K562 (cell line): ENCODE measurements at regions not wholly inside any gene's neighbourhood (a gene's known extent, or its start where the extent isn't known, plus 50 kb on each side); places are given as distances from the start of the nearest gene placed in this dataset.

ENCODE experiments used
- ATAC-seq: fragments of 200-7000 bp; cut with Tn5 transposase; 3 replicates; pipeline ENCODE4 v1.9.1; 2020; ENCODE audit warnings: moderate library complexity
- BruUV-seq: library from RNA; stranded (reverse); fragments of 400-500 nt; replicated peaks from 2 replicates; lab custom pipeline; 2021; lab: Mats Ljungman, UMichigan
- CTCF ChIA-PET: fragments of 300-600 bp; formaldehyde crosslinking; extraction: SDS; loops from one replicate; lab custom pipeline; 2021; ENCODE audit warnings: low intra/inter-chr PET ratio; lab: Yijun Ruan, JAX
- POLR2A ChIA-PET: fragments of 300-600, 350-650 bp; sonication (Branson Sonifier 250); formaldehyde crosslinking; extraction: SDS; loops from one replicate; lab custom pipeline; 2021; ENCODE audit warnings: antibody characterized with exemption, inconsistent platforms; lab: Yijun Ruan, JAX
- DNase-seq, 4 experiments: peaks; one replicate each; pipeline versions ENCODE4 v3.0.0 to v3.0.0-alpha.2; 2011 to 2018; ENCODE audit warnings: low spot score in 3 of 4, mixed read lengths in 3 of 4; ENCODE audit errors: extremely low read depth in 1 of 4
- FAIRE-seq: peaks from 2 replicates; lab custom pipeline; 2011; peaks lifted over from hg19 to GRCh38; lab: Jason Lieb, UNC
- H2AFZ ChIP-seq: 2 replicates; pipeline ENCODE4 v1.6.0; 2011; ENCODE audit warnings: low read depth, low read length, control low read depth, inconsistent platforms
- H3K27ac ChIP-seq: fragments of 200-600 bp; 3 replicates; pipeline ENCODE4 v1.8.0; 2011; ENCODE audit warnings: low read depth, mild to moderate bottlenecking, control low read depth, inconsistent platforms, low read length, moderate library complexity, mixed read lengths; ENCODE audit errors: extremely low read depth
- H3K27me3 ChIP-seq, 2 experiments: fragments of 300-600 bp in 1 of 2; 2 replicates in 1 of 2; 3 replicates in 1 of 2; pipeline versions ENCODE4 v1.6.0 to v1.8.0; 2011; ENCODE audit warnings: inconsistent platforms in 2 of 2, low read length in 2 of 2, mild to moderate bottlenecking in 1 of 2, mixed read lengths in 1 of 2, moderate library complexity in 1 of 2; ENCODE audit not compliant: control insufficient read depth in 2 of 2, insufficient read depth in 2 of 2
- H3K36me3 ChIP-seq: fragments of 300-600 bp; 3 replicates; pipeline ENCODE4 v1.8.0; 2011; ENCODE audit warnings: mild to moderate bottlenecking, low read length, inconsistent platforms; ENCODE audit not compliant: control insufficient read depth, insufficient read depth
- H3K4me1 ChIP-seq, 2 experiments: fragments of 200-600 bp in 1 of 2; replicated peaks in 1 of 2; 2 replicates in 1 of 2; 3 replicates in 1 of 2; pipeline versions ENCODE4 v1.5.1 to v1.8.0; 2011; ENCODE audit warnings: inconsistent platforms in 2 of 2, low read length in 2 of 2, mild to moderate bottlenecking in 1 of 2, mixed read lengths in 1 of 2, moderate library complexity in 1 of 2; ENCODE audit not compliant: control insufficient read depth in 2 of 2, insufficient read depth in 2 of 2
- H3K4me2 ChIP-seq: 2 replicates; pipeline ENCODE4 v1.6.1; 2011; ENCODE audit warnings: low read length, control low read depth, inconsistent platforms, mixed read lengths; ENCODE audit not compliant: insufficient read depth
- H3K4me3 ChIP-seq: fragments of 200-600 bp; sonication (generic), shearing (Covaris generic); 2 replicates; pipeline ENCODE4 v1.5.1; 2016; ENCODE audit warnings: control low read depth, inconsistent platforms
- H3K79me2 ChIP-seq: fragments of 200-600 bp; 3 replicates; pipeline ENCODE4 v1.8.0; 2011; ENCODE audit warnings: low read length, inconsistent platforms; ENCODE audit not compliant: control insufficient read depth, insufficient read depth
- H3K9ac ChIP-seq, 2 experiments: 2 replicates each; pipeline versions ENCODE4 v1.6.0 to v1.6.1; 2011; ENCODE audit warnings: low read depth in 2 of 2, low read length in 2 of 2, control low read depth in 1 of 2, inconsistent platforms in 1 of 2, mild to moderate bottlenecking in 1 of 2, mixed read lengths in 1 of 2; ENCODE audit not compliant: insufficient read depth in 1 of 2
- H3K9me1 ChIP-seq: one replicate; pipeline ENCODE4 v1.6.0; 2011; ENCODE audit warnings: inconsistent platforms, mild to moderate bottlenecking, low read length, moderate library complexity; ENCODE audit not compliant: control insufficient read depth, insufficient read depth
- H3K9me3 ChIP-seq: replicated peaks from 2 replicates; pipeline ENCODE4 v1.5.1; 2011; ENCODE audit warnings: low read depth, low read length, inconsistent platforms; ENCODE audit not compliant: control insufficient read depth, insufficient read depth
- H4K20me1 ChIP-seq: replicated peaks from 2 replicates; pipeline ENCODE4 v1.6.1; 2011; ENCODE audit warnings: low read length, inconsistent platforms, mixed read lengths; ENCODE audit not compliant: control insufficient read depth, insufficient read depth
- BRCA1 ChIP-seq, 2 experiments: fragments of 450-650 bp in 1 of 2; sonication (generic) in 1 of 2; formaldehyde crosslinking in 1 of 2; IDR thresholded peaks; 2 replicates each; pipeline versions ENCODE4 v1.5.0 to v1.6.1; 2017 to 2020; ENCODE audit warnings: mild to moderate bottlenecking in 1 of 2, missing genetic modification reagents in 1 of 2
- BRF2 ChIP-seq: IDR thresholded peaks from 3 replicates; pipeline ENCODE4 v1.6.1; 2011; ENCODE audit warnings: borderline replicate concordance, mild to moderate bottlenecking; ENCODE audit not compliant: insufficient read length, insufficient read depth
- CBX1 ChIP-seq: sonication (generic); IDR thresholded peaks from 2 replicates; pipeline ENCODE4 v1.6.1; 2016; ENCODE audit warnings: antibody characterized with exemption, low read depth, mild to moderate bottlenecking
- CREB5 ChIP-seq: fragments of 250-450 bp; sonication (Bioruptor Pico); IDR thresholded peaks from 2 replicates; pipeline ENCODE4 v1.5.0; 2020; ENCODE audit warnings: mild to moderate bottlenecking
- GABPB1 ChIP-seq: sonication (generic); formaldehyde crosslinking; IDR thresholded peaks from 2 replicates; pipeline ENCODE4 v1.8.0; 2022; ENCODE audit warnings: mild to moderate bottlenecking, missing genetic modification reagents
- KDM1A ChIP-seq, 2 experiments: fragments of 450-650 bp; IDR thresholded peaks; 2 replicates each; pipeline ENCODE4 v1.6.1; 2016; ENCODE audit warnings: mild to moderate bottlenecking in 2 of 2
- MBD2 ChIP-seq: sonication (generic); IDR thresholded peaks from 2 replicates; pipeline ENCODE4 v1.6.1; 2016; ENCODE audit warnings: low read depth, borderline replicate concordance
- MCM7 ChIP-seq, 2 experiments: fragments of 450-650 bp; IDR thresholded peaks; 2 replicates each; pipeline ENCODE4 v1.6.1; 2016 to 2018
- POLR2B ChIP-seq: fragments of 450-650 bp; IDR thresholded peaks from 2 replicates; pipeline ENCODE4 v1.6.1; 2018; ENCODE audit warnings: low read depth; ENCODE audit not compliant: partially characterized antibody
- PYGO2 ChIP-seq: fragments of 450-650 bp; IDR thresholded peaks from 2 replicates; pipeline ENCODE4 v1.6.1; 2016; ENCODE audit warnings: mild to moderate bottlenecking, missing genetic modification characterization, moderate library complexity, missing compliant biosample characterization
- SAFB2 ChIP-seq: fragments of 200-400 bp; formaldehyde crosslinking; IDR thresholded peaks from 2 replicates; pipeline ENCODE4 v1.6.1; 2018; ENCODE audit warnings: borderline replicate concordance, low read length, low read depth, moderate library complexity; ENCODE audit not compliant: severe bottlenecking
- SAP30 ChIP-seq: fragments of 200-600 bp; sonication (generic); IDR thresholded peaks from 2 replicates; pipeline ENCODE4 v1.6.1; 2012; ENCODE audit warnings: borderline replicate concordance, low read depth, mild to moderate bottlenecking, moderate library complexity, low read length, control low read depth, inconsistent platforms; ENCODE audit not compliant: insufficient read depth, poor library complexity, severe bottlenecking
- ZBED1 ChIP-seq: IDR thresholded peaks from 2 replicates; pipeline ENCODE4 v1.6.1; 2014
- ZBTB17 ChIP-seq: fragments of 450-650 bp; formaldehyde crosslinking; IDR thresholded peaks from 2 replicates; pipeline ENCODE4 v1.4.0; 2020; ENCODE audit warnings: mild to moderate bottlenecking
- WGBS: fragments of 100-300 bp; shearing (Covaris generic); methylation state at CpG from one replicate; pipeline ENCODE4 v1.1.6; 2016; ENCODE audit warnings: low coverage, mixed read lengths; ENCODE audit not compliant: insufficient coverage; ENCODE audit errors: missing lambda C conversion rate; 5-methylcytosine and 5-hydroxymethylcytosine counted together
- in situ Hi-C: fragments of 300-500 bp; cut with MboI; formaldehyde crosslinking; loops from 4 replicates; pipeline ENCODE4 v1.15.0; 2018; ENCODE audit warnings: inconsistent platforms, mixed read lengths
- intact Hi-C: fragments of 100-400 bp; cut with micrococcal nuclease; formaldehyde crosslinking; loops from 2 replicates; pipeline ENCODE4 v1.14.2; 2022

- in situ Hi-C loops, result no loop called here
- H3K79me2 ChIP-seq, result no peaks in the 10 kb centered on the region
- no peaks in the 10 kb centered on the region for H3K9me3 ChIP-seq
- H3K4me3 ChIP-seq, result no peak overlapping the region
- ChIA-PET POLR2A (no interaction called here), CTCF (no interaction called here)
- no peak for TF ChIP-seq POLR2B
- TF ChIP-seq SAP30, result no peak
- no peak for TF ChIP-seq PYGO2 (tag)
- no peak for TF ChIP-seq BRF2
- TF ChIP-seq BRCA1 (IDR thresholded peaks at IDR 0.05), result no peak
- no peak for TF ChIP-seq BRCA1 (CRISPR knock-in tag; IDR thresholded peaks at IDR 0.05)
- no peak for TF ChIP-seq MBD2
- TF ChIP-seq CREB5 (CRISPR knock-in tag), result no peak
- TF ChIP-seq KDM1A (IDR thresholded peaks at IDR 0.05), result no peak
- no peak for TF ChIP-seq CBX1
- TF ChIP-seq ZBTB17 (CRISPR knock-in tag), result no peak
- TF ChIP-seq MCM7 (IDR thresholded peaks at IDR 0.05), result no peak
- no peak for TF ChIP-seq SAFB2
- no peak for TF ChIP-seq GABPB1
- TF ChIP-seq ZBED1, result no peak
- no peak for DNase-seq
- no peaks in the 10 kb centered on the region for H4K20me1 ChIP-seq
- H3K36me3 ChIP-seq, result no peaks in the 10 kb centered on the region
- under 1% methylated on average over 9 of the region's 9 CpGs for whole genome bisulfite sequencing
- intact Hi-C loops, result no loop called here
- no TSS peak for BruUV-seq
- no peak overlapping the region for H3K9ac ChIP-seq
- H3K27ac ChIP-seq, result no peak overlapping the region
- peaks cover 7 to 33% of the 10 kb centered on the region in 2 experiments; a peak in 4 of 5 replicates for H3K27me3 ChIP-seq
- no peak overlapping the region for H3K4me2 ChIP-seq
- H3K9me1 ChIP-seq, result no peaks in the 10 kb centered on the region
- peaks cover 0 to 8% of the 10 kb centered on the region in 2 experiments; a peak in 1 of 5 replicates for H3K4me1 ChIP-seq
- H2AFZ ChIP-seq, result no peak overlapping the region
- no peak for FAIRE-seq
- no peak for ATAC-seq
Observed at GRCh38 chr6:166001359-166001758, 166.3 kb downstream of the TBXT start.
